ENCODE measurements at regions not wholly inside any gene's neighbourhood (a gene's known extent, or its start where the extent isn't known, plus 50 kb on each side); places are given as distances from the start of the nearest gene placed in this dataset.

DNA sequence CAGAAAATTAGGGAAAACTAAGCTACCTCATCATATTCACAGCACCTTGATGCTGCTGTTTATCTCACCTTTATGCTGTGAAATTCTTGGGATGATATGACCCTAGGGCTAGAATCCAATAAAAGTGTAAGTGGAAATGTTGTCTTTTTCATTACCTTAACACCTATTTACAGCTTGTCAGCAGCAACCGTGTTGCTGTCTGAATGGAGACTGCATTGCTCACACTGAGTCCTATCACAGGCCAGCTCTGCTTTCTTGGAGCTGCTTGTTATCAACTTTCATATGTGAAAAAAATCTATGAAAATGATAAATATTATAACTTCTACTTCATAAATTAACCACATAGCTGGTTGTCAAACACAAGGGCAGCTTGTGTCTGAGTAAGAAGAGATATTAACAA, 789.5 kb downstream of the TECRL start:
- H3K4me3 ChIP-seq (ENCODE audit: low read length): no peak overlapping the region
- H3K36me3 ChIP-seq (ENCODE audit: control insufficient read depth, insufficient read depth, low read length, severe bottlenecking): no peaks in the 10 kb centered on the region
- no peaks in the 10 kb centered on the region for H3K4me1 ChIP-seq (ENCODE audit: control insufficient read depth, insufficient read depth, low read length)
- H3K27me3 ChIP-seq (replicated peaks; ENCODE audit: control insufficient read depth, insufficient read depth, low read length): no peaks in the 10 kb centered on the region
- no peaks in the 10 kb centered on the region for H3K9me3 ChIP-seq (ENCODE audit: control insufficient read depth, low read length)
- H3K9ac ChIP-seq (ENCODE audit: low read length): no peak overlapping the region
- no peak for DNase-seq (ENCODE audit: low read depth)

DNA sequence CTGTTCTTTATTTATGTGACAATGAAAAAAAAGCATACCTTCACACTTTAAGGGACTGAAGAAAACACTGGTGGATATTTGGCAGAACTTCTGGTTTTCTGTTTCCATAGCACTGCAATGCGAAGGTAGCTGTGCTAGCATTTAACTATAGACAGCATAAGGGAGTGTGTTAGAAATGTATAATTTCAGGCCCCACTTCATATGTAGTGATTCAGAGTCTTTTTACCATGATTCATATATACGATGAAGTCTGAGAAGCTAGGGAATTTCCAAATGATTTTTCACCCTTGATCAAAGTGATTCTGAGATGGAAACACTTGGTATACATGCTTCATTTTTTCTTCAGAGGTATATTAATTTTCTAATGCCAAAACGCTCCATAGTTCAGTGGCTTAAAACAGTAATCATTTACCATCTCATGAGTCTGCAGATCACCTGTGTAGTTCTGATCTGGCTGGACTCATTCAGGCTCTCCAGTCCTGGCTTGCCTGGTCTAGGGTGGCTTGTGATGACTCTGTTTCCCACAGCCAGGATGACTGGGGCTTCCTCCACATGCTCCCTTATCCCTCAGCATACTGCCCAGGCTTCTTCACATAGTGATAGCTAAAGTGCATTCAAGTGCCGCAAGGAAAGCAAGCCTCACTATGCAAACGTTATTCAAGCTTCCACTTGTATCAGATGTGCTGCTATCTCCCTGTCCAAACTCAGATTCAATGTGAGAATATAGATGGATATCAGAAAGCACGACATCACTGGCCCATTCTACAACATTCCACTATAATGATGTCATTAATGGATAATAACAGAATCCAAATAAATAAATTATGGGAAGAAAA, 790.1 kb downstream of the TECRL start:
- no peak overlapping the region for H3K9ac ChIP-seq (ENCODE audit: low read length)
- H3K4me3 ChIP-seq (ENCODE audit: low read length): no peak overlapping the region
- no peaks in the 10 kb centered on the region for H3K4me1 ChIP-seq (ENCODE audit: control insufficient read depth, insufficient read depth, low read length)
- H3K36me3 ChIP-seq (ENCODE audit: control insufficient read depth, insufficient read depth, low read length, severe bottlenecking): no peaks in the 10 kb centered on the region
- DNase-seq (ENCODE audit: low read depth): no peak
- H3K27me3 ChIP-seq (replicated peaks; ENCODE audit: control insufficient read depth, insufficient read depth, low read length): no peaks in the 10 kb centered on the region
- H3K9me3 ChIP-seq (ENCODE audit: control insufficient read depth, low read length): no peaks in the 10 kb centered on the region

DNA sequence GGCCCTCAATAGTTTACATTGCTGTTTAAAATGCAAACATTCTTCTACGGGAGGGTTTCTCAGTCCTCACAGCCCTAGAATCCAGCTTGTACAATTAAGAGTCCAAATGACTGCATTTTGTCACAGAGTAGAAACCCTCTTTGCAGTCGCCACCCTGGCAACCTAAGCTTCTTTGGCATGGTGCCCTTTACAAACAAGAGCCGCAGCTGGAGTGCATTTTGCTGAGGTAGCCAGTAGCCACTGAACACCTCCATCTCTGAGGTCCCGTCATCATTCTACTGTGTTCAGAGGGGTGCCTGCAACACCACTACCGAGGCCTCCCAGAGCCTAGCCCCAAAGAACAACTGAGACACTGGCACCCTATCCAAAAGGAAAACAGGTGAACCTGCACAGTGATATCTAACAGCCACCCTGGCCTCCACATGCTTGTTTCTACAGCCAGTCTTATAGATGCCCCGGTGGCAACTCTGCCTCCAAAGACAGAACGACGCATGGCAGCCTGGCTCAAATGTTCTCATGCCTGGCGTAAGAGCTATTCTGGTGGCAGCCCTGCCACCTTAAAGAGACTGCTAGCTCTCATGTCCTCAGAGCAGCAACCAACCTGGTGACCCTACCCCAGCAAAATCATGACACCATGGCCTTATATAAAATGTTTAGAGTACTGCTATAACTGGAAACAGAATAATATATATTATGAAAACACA, 801.9 kb downstream of the TECRL start:
- H3K36me3 ChIP-seq (ENCODE audit: control insufficient read depth, insufficient read depth, low read length, severe bottlenecking): no peaks in the 10 kb centered on the region
- DNase-seq (ENCODE audit: low read depth): no peak
- no peaks in the 10 kb centered on the region for H3K4me1 ChIP-seq (ENCODE audit: control insufficient read depth, insufficient read depth, low read length)
- no peak overlapping the region for H3K9ac ChIP-seq (ENCODE audit: low read length)
- H3K9me3 ChIP-seq (ENCODE audit: control insufficient read depth, low read length): no peaks in the 10 kb centered on the region
- H3K27me3 ChIP-seq (replicated peaks; ENCODE audit: control insufficient read depth, insufficient read depth, low read length): no peaks in the 10 kb centered on the region
- H3K4me3 ChIP-seq (ENCODE audit: low read length): no peak overlapping the region

DNA sequence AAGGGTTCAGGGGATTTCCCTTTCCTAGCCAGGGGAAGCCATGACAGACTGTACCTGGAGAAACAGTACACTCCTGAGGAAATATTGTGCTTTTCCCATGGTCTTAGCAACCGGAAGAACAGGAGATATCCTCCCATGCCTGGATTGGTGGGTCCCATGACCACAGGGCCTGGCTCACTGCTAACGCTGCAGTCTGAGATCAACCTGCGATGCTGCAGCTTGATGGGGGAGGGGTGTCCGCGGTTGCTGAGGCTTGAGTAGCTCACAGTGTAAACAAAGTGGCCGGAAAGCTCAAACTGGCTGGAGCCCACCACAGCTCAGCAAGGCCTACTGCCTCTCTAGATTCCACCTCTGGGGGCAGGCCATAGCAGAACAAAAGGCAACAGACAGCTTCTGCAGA, 819.5 kb downstream of the TECRL start:
- Histone ChIP-seq H3K36me3 (ENCODE audit: control insufficient read depth, insufficient read depth, low read length, severe bottlenecking) (no peaks in the 10 kb centered on the region), H3K4me1 (ENCODE audit: control insufficient read depth, insufficient read depth, low read length) (no peaks in the 10 kb centered on the region), H3K4me3 (ENCODE audit: low read length) (no peak overlapping the region), H3K9ac (ENCODE audit: low read length) (no peak overlapping the region), H3K9me3 (ENCODE audit: control insufficient read depth, low read length) (no peaks in the 10 kb centered on the region), H3K27me3 (replicated peaks; ENCODE audit: control insufficient read depth, insufficient read depth, low read length) (no peaks in the 10 kb centered on the region)
- DNase-seq (ENCODE audit: low read depth): no peak

DNA sequence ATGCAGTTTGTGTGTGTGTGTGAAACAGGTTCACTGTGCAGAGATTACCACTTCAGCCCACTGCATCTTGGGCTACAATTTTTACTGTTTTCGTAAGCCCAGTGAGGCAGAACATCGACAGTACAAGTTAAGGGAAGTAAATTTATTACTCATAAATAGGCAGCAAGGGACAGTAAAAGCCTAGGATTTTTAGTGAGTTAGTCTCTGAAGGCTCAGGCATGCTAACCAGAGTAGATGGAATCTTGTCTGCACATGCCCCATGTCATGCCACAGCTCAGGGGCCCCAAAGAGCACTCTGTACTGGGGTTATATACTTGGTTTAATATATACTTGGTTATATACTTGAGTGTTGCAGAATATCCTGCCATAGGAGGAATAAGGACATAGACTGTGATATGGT, 825.7 kb downstream of the TECRL start:
- no peak for DNase-seq (ENCODE audit: low read depth)
- Histone ChIP-seq H3K9me3 (ENCODE audit: control insufficient read depth, low read length) (no peaks in the 10 kb centered on the region), H3K4me1 (ENCODE audit: control insufficient read depth, insufficient read depth, low read length) (no peaks in the 10 kb centered on the region), H3K9ac (ENCODE audit: low read length) (no peak overlapping the region), H3K4me3 (ENCODE audit: low read length) (no peak overlapping the region), H3K36me3 (ENCODE audit: control insufficient read depth, insufficient read depth, low read length, severe bottlenecking) (no peaks in the 10 kb centered on the region), H3K27me3 (replicated peaks; ENCODE audit: control insufficient read depth, insufficient read depth, low read length) (no peaks in the 10 kb centered on the region)

DNA sequence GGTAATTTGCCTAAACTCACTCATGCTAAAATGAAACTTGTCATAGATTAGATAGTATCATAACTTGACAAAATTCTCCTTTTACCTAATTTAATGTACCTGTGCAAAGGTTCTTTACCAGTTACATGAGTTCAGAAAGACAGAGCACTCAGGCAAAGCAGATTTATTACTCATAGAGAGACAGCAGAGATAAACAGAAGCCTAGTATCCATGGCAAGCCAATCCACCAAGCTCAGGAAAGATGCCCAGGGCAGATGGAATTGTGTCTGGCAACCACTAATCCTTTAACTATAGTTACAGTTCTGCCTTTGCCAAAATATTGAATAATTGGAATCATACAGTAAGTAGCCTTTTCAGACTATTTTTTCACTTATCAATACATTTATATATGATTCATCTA, 826.2 kb downstream of the TECRL start:
- H3K4me1 ChIP-seq (ENCODE audit: control insufficient read depth, insufficient read depth, low read length): no peaks in the 10 kb centered on the region
- no peak overlapping the region for H3K4me3 ChIP-seq (ENCODE audit: low read length)

DNA sequence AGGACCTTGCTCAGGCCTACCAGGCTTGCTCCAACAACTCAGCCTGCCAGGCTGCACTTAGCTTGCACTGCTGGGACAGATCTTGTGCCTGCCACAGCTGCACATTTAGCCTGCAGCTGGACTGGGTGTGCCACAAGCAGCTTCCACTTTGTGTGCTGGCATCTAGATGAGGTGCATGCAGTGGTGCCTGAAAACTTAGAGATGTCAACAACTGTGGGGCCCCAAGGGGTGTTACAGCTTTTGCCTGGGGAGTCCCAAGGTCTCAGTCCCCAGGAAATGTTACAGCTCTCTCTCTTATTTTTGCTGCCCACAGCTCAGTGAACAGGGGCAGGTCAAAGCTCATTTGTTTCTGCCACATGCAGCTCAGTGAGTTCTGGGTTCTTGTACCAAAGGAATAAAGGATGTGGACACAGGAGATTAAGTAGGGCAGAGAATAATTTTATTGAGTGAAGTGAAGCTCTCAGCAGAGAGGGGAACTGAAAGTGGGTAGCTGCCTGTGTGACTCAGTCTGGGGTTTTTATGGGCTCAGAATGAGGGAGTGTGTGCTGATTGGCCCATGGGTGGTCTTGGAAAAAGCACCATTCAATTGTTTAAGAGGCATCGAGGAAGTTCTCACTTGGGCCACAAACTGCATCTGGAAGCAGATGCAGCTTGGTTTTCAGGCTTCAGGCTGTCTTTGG, 828.3 kb downstream of the TECRL start:
- Histone ChIP-seq H3K36me3 (ENCODE audit: control insufficient read depth, insufficient read depth, low read length, severe bottlenecking) (no peaks in the 10 kb centered on the region), H3K27me3 (replicated peaks; ENCODE audit: control insufficient read depth, insufficient read depth, low read length) (no peaks in the 10 kb centered on the region), H3K9ac (ENCODE audit: low read length) (no peak overlapping the region), H3K4me1 (ENCODE audit: control insufficient read depth, insufficient read depth, low read length) (no peaks in the 10 kb centered on the region), H3K4me3 (ENCODE audit: low read length) (no peak overlapping the region), H3K9me3 (ENCODE audit: control insufficient read depth, low read length) (no peaks in the 10 kb centered on the region)
- no peak for DNase-seq (ENCODE audit: low read depth)

More for the DNA sequence above, 826.2 kb downstream of the TECRL start:
- DNase-seq (ENCODE audit: low read depth): no peak
- H3K36me3 ChIP-seq (ENCODE audit: control insufficient read depth, insufficient read depth, low read length, severe bottlenecking): no peaks in the 10 kb centered on the region
- H3K27me3 ChIP-seq (replicated peaks; ENCODE audit: control insufficient read depth, insufficient read depth, low read length): no peaks in the 10 kb centered on the region
- H3K9me3 ChIP-seq (ENCODE audit: control insufficient read depth, low read length): no peaks in the 10 kb centered on the region
- H3K9ac ChIP-seq (ENCODE audit: low read length): no peak overlapping the region

DNA sequence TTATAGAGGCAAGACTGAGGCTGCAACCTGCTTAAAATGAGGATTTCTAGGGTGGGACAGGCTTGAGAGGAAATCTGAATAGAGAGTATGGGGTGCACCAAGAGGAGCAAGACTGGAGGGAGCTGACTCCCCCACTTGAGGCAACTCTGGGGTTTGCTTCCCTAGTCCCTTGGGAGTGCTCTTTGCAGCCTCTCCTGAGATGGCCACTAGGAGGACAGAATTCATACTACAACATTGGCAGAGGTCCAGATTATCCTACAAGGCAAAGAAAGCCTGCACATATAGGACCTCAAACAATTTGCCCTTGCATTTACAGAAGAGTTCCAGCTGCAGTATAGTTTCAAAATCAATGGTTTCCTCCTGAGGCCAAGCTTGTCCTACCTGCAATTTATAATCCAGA, 830.9 kb downstream of the TECRL start:
- no peak overlapping the region for H3K4me3 ChIP-seq (ENCODE audit: low read length)
- H3K4me1 ChIP-seq (ENCODE audit: control insufficient read depth, insufficient read depth, low read length): no peaks in the 10 kb centered on the region
- H3K9me3 ChIP-seq (ENCODE audit: control insufficient read depth, low read length): peaks cover 4% of the 10 kb centered on the region
- H3K27me3 ChIP-seq (replicated peaks; ENCODE audit: control insufficient read depth, insufficient read depth, low read length): no peaks in the 10 kb centered on the region
- H3K36me3 ChIP-seq (ENCODE audit: control insufficient read depth, insufficient read depth, low read length, severe bottlenecking): no peaks in the 10 kb centered on the region
- H3K9ac ChIP-seq (ENCODE audit: low read length): no peak overlapping the region
- DNase-seq (ENCODE audit: low read depth): no peak

DNA sequence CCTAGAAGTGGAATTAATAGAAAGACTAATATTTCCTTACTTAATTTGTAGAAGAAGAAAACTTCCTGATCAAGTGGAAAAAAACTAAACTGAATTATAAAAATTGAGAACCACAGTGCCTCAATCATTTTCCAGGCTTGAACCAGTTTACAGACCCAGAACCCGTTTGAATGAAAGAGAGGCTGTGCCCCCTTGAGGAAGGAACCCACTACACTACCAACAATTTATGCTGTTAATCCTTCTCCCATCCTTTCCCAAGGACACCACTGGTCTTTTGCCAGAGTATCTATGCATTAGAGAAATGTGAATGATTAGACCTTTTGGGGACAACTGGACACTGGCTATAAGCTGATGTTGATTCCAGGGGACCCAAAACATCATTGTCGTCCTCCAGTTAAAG, 842.6 kb downstream of the TECRL start:
- DNase-seq (ENCODE audit: low read depth): no peak
- Histone ChIP-seq H3K4me3 (ENCODE audit: low read length) (no peak overlapping the region), H3K27me3 (replicated peaks; ENCODE audit: control insufficient read depth, insufficient read depth, low read length) (no peaks in the 10 kb centered on the region), H3K9ac (ENCODE audit: low read length) (no peak overlapping the region), H3K9me3 (ENCODE audit: control insufficient read depth, low read length) (no peaks in the 10 kb centered on the region), H3K36me3 (ENCODE audit: control insufficient read depth, insufficient read depth, low read length, severe bottlenecking) (no peaks in the 10 kb centered on the region), H3K4me1 (ENCODE audit: control insufficient read depth, insufficient read depth, low read length) (no peaks in the 10 kb centered on the region)

DNA sequence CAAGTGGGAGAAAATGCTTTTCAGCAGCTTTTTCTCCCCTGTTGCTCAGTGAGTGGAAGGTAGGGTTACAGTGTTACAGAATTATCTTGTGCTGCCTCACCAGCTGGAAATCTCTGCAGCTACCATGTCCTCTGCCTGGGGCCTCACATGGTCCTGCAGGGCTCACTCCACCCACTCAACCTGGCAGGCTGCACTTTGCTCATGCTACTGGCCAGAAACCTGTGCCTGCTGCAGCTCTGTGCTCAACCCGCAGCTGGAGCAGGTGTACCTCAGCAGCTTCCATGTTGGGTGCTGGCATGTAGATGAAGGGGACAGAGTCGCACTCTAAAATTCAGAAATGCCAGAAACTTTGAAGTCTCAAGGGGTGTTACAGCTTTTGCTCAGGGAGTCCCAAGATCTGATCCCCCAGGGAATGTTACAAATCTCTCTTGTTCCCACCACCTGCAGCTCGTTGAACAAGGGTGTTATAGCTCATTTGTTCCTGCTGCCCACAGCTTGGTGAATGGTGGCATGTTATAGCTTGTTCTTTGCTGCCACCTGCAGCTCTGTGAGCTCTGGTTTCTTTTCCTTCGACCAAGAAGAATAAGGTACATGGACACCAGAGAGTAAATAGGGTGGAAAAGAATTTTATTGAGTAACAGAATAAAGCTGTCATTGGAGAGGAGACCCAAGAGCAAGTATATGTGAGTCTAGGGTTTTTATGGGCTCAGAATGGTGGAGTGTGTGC, 845.8 kb downstream of the TECRL start:
- DNase-seq (ENCODE audit: low read depth): no peak
- no peaks in the 10 kb centered on the region for H3K36me3 ChIP-seq (ENCODE audit: control insufficient read depth, insufficient read depth, low read length, severe bottlenecking)
- no peaks in the 10 kb centered on the region for H3K9me3 ChIP-seq (ENCODE audit: control insufficient read depth, low read length)
- H3K4me3 ChIP-seq (ENCODE audit: low read length): no peak overlapping the region
- H3K27me3 ChIP-seq (replicated peaks; ENCODE audit: control insufficient read depth, insufficient read depth, low read length): no peaks in the 10 kb centered on the region
- H3K9ac ChIP-seq (ENCODE audit: low read length): no peak overlapping the region
- H3K4me1 ChIP-seq (ENCODE audit: control insufficient read depth, insufficient read depth, low read length): no peaks in the 10 kb centered on the region

DNA sequence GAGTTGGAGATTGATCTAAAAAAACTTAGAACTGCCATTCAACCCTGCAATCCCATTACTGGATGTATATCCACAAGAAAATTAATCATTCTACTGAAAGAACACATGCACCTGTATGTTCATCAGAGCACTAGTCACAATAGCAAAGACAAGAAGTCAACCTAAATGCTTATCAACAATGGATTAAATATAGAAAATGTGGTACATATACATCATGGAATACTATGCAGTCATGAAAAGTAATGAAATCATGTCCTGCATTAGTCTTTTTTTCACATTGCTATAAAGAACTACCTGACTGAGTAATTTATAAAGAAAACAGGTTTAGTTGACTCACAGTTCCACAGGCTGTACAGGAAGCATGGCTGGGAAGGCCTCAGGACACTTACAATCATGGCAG, 850.5 kb downstream of the TECRL start:
- Histone ChIP-seq H3K4me1 (ENCODE audit: control insufficient read depth, insufficient read depth, low read length) (no peaks in the 10 kb centered on the region), H3K4me3 (ENCODE audit: low read length) (no peak overlapping the region), H3K27me3 (replicated peaks; ENCODE audit: control insufficient read depth, insufficient read depth, low read length) (no peaks in the 10 kb centered on the region), H3K9me3 (ENCODE audit: control insufficient read depth, low read length) (no peaks in the 10 kb centered on the region), H3K36me3 (ENCODE audit: control insufficient read depth, insufficient read depth, low read length, severe bottlenecking) (no peaks in the 10 kb centered on the region), H3K9ac (ENCODE audit: low read length) (no peak overlapping the region)
- no peak for DNase-seq (ENCODE audit: low read depth)

All from adipocyte (in vitro differentiated cells).